ENCODE measurements at regions not wholly inside any gene's neighbourhood (a gene's known extent, or its start where the extent isn't known, plus 50 kb on each side); places are given as distances from the start of the nearest gene placed in this dataset.

DNA sequence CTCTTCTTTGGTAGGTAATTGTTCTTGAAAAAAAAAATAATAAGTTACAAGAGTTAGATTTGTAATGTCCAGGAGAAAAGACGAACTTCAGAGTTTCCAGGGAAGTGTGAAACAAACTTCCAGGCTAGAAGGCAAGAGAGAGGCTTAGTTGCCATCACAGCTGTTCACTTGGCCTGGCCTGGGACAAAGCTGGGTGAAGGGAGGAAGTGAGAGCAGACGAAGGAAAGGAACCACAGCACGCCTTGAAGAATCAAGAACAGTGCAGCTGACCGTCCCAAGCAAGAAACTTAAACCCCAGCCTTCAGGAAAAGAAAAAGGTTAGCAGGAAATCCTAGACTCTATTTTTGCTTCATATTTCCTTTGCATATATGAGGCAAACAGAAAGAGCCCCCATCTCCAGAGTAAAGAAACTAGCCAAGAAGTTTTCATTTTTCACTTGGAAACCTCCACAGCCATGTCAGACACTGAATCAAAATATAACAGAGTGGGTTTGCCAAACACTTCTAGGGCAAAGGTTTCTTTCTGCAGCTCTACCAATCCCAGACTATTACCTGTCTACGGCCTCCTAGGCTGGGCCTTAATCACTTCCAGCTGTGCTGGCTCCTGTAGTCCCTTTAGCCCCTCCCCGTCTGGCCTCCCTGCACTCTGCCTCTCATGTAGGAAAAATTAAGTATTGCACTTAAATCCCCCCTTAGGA is 209.6 kb downstream of the SPATA18 start:
- ChIA-PET POLR2A (no interaction called here), CTCF (interaction anchor here (1.4 kb wide), 1 partner anchor 26 kb away, joined by 3 read pairs; no protein-coding TSS in a partner anchor)

DNA sequence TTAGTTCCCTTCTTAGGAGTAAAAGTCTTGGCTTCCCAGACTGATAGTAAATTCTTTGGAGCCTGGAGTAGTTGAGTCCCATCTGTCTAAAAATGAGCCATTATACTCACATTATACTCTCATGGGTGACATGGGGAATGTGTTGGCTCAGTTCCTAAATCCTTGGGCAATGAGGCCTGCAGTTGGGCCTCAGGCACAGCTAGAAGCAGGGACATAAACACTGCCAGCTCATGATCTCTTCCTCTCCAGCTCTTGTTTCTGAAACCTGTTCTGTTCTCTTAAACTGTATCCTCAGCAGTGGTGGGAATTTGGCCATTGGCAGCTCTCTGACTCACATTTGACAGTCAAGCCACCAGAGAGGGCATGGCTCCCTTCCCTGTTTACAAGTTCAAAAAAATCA is 212.5 kb downstream of the SPATA18 start:
- no peak for ATAC-seq

More for the DNA sequence above, 209.6 kb downstream of the SPATA18 start:
- TF ChIP-seq HOXA7 (CRISPR knock-in tag; IDR thresholded peaks at IDR 0.05) (no peak), HDAC2 (IDR thresholded peaks at IDR 0.05) (no peak), ZNF302 (CRISPR knock-in tag; IDR thresholded peaks at IDR 0.05) (no peak), RFX5 (IDR thresholded peaks at IDR 0.05) (no peak), ZC3H11A (IDR thresholded peaks at IDR 0.05) (no peak), FOSL2 (IDR thresholded peaks at IDR 0.05) (no peak), FOSL2 (CRISPR knock-in tag; IDR thresholded peaks at IDR 0.05) (no peak), CHD4 (IDR thresholded peaks at IDR 0.05; ENCODE audit: borderline replicate concordance) (no peak), ESRRA (IDR thresholded peaks at IDR 0.05; ENCODE audit: borderline replicate concordance, low read length) (no peak), POLR2AphosphoS2 (conservative IDR thresholded peaks at IDR 0.05; ENCODE audit: low read length) (no peak), NPAS2 (CRISPR knock-in tag; IDR thresholded peaks at IDR 0.05; ENCODE audit: borderline replicate concordance) (no peak), PHF8 (IDR thresholded peaks at IDR 0.05; ENCODE audit: borderline replicate concordance, low read depth) (no peak), CHD2 (IDR thresholded peaks at IDR 0.05; ENCODE audit: low read length, partially characterized antibody) (no peak)
- TF ChIP-seq, protein P1, sequence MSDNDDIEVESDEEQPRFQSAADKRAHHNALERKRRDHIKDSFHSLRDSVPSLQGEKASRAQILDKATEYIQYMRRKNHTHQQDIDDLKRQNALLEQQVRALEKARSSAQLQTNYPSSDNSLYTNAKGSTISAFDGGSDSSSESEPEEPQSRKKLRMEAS (IDR thresholded peaks at IDR 0.05), result no peak
- TF ChIP-seq, protein P2, sequence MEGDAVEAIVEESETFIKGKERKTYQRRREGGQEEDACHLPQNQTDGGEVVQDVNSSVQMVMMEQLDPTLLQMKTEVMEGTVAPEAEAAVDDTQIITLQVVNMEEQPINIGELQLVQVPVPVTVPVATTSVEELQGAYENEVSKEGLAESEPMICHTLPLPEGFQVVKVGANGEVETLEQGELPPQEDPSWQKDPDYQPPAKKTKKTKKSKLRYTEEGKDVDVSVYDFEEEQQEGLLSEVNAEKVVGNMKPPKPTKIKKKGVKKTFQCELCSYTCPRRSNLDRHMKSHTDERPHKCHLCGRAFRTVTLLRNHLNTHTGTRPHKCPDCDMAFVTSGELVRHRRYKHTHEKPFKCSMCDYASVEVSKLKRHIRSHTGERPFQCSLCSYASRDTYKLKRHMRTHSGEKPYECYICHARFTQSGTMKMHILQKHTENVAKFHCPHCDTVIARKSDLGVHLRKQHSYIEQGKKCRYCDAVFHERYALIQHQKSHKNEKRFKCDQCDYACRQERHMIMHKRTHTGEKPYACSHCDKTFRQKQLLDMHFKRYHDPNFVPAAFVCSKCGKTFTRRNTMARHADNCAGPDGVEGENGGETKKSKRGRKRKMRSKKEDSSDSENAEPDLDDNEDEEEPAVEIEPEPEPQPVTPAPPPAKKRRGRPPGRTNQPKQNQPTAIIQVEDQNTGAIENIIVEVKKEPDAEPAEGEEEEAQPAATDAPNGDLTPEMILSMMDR (IDR thresholded peaks at IDR 0.05), result no peak
- TF ChIP-seq, protein P3, sequence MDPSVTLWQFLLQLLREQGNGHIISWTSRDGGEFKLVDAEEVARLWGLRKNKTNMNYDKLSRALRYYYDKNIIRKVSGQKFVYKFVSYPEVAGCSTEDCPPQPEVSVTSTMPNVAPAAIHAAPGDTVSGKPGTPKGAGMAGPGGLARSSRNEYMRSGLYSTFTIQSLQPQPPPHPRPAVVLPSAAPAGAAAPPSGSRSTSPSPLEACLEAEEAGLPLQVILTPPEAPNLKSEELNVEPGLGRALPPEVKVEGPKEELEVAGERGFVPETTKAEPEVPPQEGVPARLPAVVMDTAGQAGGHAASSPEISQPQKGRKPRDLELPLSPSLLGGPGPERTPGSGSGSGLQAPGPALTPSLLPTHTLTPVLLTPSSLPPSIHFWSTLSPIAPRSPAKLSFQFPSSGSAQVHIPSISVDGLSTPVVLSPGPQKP (IDR thresholded peaks at IDR 0.05; ENCODE audit: low read depth, low read length), result no peak
- TF ChIP-seq, protein P4, sequence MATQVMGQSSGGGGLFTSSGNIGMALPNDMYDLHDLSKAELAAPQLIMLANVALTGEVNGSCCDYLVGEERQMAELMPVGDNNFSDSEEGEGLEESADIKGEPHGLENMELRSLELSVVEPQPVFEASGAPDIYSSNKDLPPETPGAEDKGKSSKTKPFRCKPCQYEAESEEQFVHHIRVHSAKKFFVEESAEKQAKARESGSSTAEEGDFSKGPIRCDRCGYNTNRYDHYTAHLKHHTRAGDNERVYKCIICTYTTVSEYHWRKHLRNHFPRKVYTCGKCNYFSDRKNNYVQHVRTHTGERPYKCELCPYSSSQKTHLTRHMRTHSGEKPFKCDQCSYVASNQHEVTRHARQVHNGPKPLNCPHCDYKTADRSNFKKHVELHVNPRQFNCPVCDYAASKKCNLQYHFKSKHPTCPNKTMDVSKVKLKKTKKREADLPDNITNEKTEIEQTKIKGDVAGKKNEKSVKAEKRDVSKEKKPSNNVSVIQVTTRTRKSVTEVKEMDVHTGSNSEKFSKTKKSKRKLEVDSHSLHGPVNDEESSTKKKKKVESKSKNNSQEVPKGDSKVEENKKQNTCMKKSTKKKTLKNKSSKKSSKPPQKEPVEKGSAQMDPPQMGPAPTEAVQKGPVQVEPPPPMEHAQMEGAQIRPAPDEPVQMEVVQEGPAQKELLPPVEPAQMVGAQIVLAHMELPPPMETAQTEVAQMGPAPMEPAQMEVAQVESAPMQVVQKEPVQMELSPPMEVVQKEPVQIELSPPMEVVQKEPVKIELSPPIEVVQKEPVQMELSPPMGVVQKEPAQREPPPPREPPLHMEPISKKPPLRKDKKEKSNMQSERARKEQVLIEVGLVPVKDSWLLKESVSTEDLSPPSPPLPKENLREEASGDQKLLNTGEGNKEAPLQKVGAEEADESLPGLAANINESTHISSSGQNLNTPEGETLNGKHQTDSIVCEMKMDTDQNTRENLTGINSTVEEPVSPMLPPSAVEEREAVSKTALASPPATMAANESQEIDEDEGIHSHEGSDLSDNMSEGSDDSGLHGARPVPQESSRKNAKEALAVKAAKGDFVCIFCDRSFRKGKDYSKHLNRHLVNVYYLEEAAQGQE (IDR thresholded peaks at IDR 0.05), result no peak
- H3K9me3 ChIP-seq, result no peaks in the 10 kb centered on the region
- ATAC-seq, result no peak
- H3K4me2 ChIP-seq, result no peak overlapping the region
- H3K27ac ChIP-seq, result no peak overlapping the region
- H3K4me3 ChIP-seq, result no peak overlapping the region
- no peak for DNase-seq (ENCODE audit: low read depth in 1 of 2, low spot score in 1 of 2)
- FAIRE-seq, result no peak
- 18% methylated on average over 5 of the region's 6 CpGs for WGBS (ENCODE audit: missing lambda C conversion rate)
- no peaks in the 10 kb centered on the region for H3K4me1 ChIP-seq

More for the DNA sequence above, 212.5 kb downstream of the SPATA18 start:
- H3K27ac ChIP-seq, result no peak overlapping the region
- no peak overlapping the region for H3K4me3 ChIP-seq
- no peaks in the 10 kb centered on the region for H3K9me3 ChIP-seq
- FAIRE-seq, result no peak
- ChIA-PET CTCF (no interaction called here), POLR2A (no interaction called here)
- no peak overlapping the region for H3K4me2 ChIP-seq
- H3K4me1 ChIP-seq, result no peaks in the 10 kb centered on the region
- no peak for DNase-seq (ENCODE audit: low read depth in 1 of 2, low spot score in 1 of 2)
- TF ChIP-seq RARB (CRISPR knock-in tag; IDR thresholded peaks at IDR 0.05), result no peak
- TF ChIP-seq ESRRA (IDR thresholded peaks at IDR 0.05; ENCODE audit: borderline replicate concordance, low read length), result no peak
- TF ChIP-seq FOSB (CRISPR knock-in tag; IDR thresholded peaks at IDR 0.05), result no peak
